ENCODE measurements at regions not wholly inside any gene's neighbourhood (a gene's known extent, or its start where the extent isn't known, plus 50 kb on each side); places are given as distances from the start of the nearest gene placed in this dataset.

GRCh38 chr5:82991678-82992323 is 85.4 kb downstream of the TMEM167A start:
- no peak for DNase-seq (ENCODE audit: low spot score in 2 of 2)
- intact Hi-C loops (cut with DNase I; ENCODE audit: low total_unique reads), result no loop called here
- Histone ChIP-seq H3K36me3 (no peaks in the 10 kb centered on the region), H3K4me3 (no peak overlapping the region), H3K9me3 (no peaks in the 10 kb centered on the region), H3K4me1 (no peaks in the 10 kb centered on the region), H3K27me3 (no peaks in the 10 kb centered on the region), H3K27ac (no peak overlapping the region)
- TF ChIP-seq POLR2A (IDR thresholded peaks at IDR 0.05), result no peak
- no peak for TF ChIP-seq POLR2AphosphoS5 (IDR thresholded peaks at IDR 0.05)
- TF ChIP-seq, protein P1, sequence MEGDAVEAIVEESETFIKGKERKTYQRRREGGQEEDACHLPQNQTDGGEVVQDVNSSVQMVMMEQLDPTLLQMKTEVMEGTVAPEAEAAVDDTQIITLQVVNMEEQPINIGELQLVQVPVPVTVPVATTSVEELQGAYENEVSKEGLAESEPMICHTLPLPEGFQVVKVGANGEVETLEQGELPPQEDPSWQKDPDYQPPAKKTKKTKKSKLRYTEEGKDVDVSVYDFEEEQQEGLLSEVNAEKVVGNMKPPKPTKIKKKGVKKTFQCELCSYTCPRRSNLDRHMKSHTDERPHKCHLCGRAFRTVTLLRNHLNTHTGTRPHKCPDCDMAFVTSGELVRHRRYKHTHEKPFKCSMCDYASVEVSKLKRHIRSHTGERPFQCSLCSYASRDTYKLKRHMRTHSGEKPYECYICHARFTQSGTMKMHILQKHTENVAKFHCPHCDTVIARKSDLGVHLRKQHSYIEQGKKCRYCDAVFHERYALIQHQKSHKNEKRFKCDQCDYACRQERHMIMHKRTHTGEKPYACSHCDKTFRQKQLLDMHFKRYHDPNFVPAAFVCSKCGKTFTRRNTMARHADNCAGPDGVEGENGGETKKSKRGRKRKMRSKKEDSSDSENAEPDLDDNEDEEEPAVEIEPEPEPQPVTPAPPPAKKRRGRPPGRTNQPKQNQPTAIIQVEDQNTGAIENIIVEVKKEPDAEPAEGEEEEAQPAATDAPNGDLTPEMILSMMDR (IDR thresholded peaks at IDR 0.05), result no peak

GRCh38 chr5:82991059-82991458 is 86.1 kb downstream of the TMEM167A start:
- H3K27ac ChIP-seq, result no peak overlapping the region
- no peaks in the 10 kb centered on the region for H3K4me1 ChIP-seq
- H3K4me3 ChIP-seq, result no peak overlapping the region
- intact Hi-C loops (cut with DNase I; ENCODE audit: low total_unique reads), result no loop called here
- H3K9me3 ChIP-seq, result no peaks in the 10 kb centered on the region
- no peaks in the 10 kb centered on the region for H3K27me3 ChIP-seq
- TF ChIP-seq POLR2A (IDR thresholded peaks at IDR 0.05) (no peak), POLR2AphosphoS5 (IDR thresholded peaks at IDR 0.05) (no peak)
- TF ChIP-seq, protein P1 (IDR thresholded peaks at IDR 0.05), result no peak
- DNase-seq (ENCODE audit: low spot score in 2 of 2), result no peak
- no peaks in the 10 kb centered on the region for H3K36me3 ChIP-seq

DNA sequence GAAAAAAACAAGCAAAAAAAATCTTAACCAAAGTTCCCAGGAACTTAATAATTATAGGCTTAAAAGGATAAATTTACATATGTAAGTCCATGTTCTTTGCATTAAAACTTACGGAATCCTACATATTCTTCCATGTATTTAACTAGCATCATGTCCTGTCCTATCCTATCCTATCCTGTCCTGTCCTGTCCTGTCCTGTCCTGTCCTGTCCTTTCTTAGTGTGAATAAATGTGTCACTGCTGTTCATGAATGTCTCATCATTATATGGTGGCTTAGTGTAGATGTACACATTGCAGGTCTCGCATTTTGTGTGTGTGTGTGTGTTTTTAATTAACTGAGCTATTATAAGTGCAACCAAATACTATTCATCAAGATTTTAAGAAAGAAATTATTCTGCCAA is 90.0 kb downstream of the TMEM167A start:
- H3K36me3 ChIP-seq, result no peaks in the 10 kb centered on the region
- TF ChIP-seq POLR2AphosphoS5 (IDR thresholded peaks at IDR 0.05) (no peak), POLR2A (IDR thresholded peaks at IDR 0.05) (no peak)
- TF ChIP-seq, protein P1 (IDR thresholded peaks at IDR 0.05), result no peak
- H3K27me3 ChIP-seq, result no peaks in the 10 kb centered on the region
- H3K4me3 ChIP-seq, result no peak overlapping the region
- intact Hi-C loops (cut with DNase I; ENCODE audit: low total_unique reads), result no loop called here
- H3K4me1 ChIP-seq, result no peaks in the 10 kb centered on the region
- H3K27ac ChIP-seq, result no peak overlapping the region
- no peak for DNase-seq (ENCODE audit: low spot score in 2 of 2)
- H3K9me3 ChIP-seq, result no peaks in the 10 kb centered on the region

GRCh38 chr5:82986404-82986803 is 90.8 kb downstream of the TMEM167A start:
- Histone ChIP-seq H3K9me3 (no peaks in the 10 kb centered on the region), H3K4me1 (no peaks in the 10 kb centered on the region), H3K27me3 (no peaks in the 10 kb centered on the region), H3K36me3 (no peaks in the 10 kb centered on the region), H3K27ac (no peak overlapping the region), H3K4me3 (no peak overlapping the region)
- intact Hi-C loops (cut with DNase I; ENCODE audit: low total_unique reads), result no loop called here
- no peak for DNase-seq (ENCODE audit: low spot score in 2 of 2)
- TF ChIP-seq, protein P1 (IDR thresholded peaks at IDR 0.05), result no peak
- TF ChIP-seq POLR2AphosphoS5 (IDR thresholded peaks at IDR 0.05), result no peak
- TF ChIP-seq POLR2A (IDR thresholded peaks at IDR 0.05), result no peak

GRCh38 chr5:82985763-82986162 is 91.4 kb downstream of the TMEM167A start:
- no peaks in the 10 kb centered on the region for H3K27me3 ChIP-seq
- no peaks in the 10 kb centered on the region for H3K36me3 ChIP-seq
- no peaks in the 10 kb centered on the region for H3K4me1 ChIP-seq
- no peaks in the 10 kb centered on the region for H3K9me3 ChIP-seq
- intact Hi-C loops (cut with DNase I; ENCODE audit: low total_unique reads), result no loop called here
- TF ChIP-seq, protein P1 (IDR thresholded peaks at IDR 0.05), result no peak
- TF ChIP-seq POLR2A (IDR thresholded peaks at IDR 0.05) (no peak), POLR2AphosphoS5 (IDR thresholded peaks at IDR 0.05) (no peak)
- DNase-seq (ENCODE audit: low spot score in 2 of 2), result no peak
- H3K27ac ChIP-seq, result no peak overlapping the region
- no peak overlapping the region for H3K4me3 ChIP-seq
